ENCODE measurements at regions not wholly inside any gene's neighbourhood (a gene's known extent, or its start where the extent isn't known, plus 50 kb on each side); places are given as distances from the start of the nearest gene placed in this dataset.
"Not testable (repeated sequence)": the region's sequence is repeated elsewhere in the genome, so short reads cannot be mapped to it uniquely, and the experiment has no call there.

DNA sequence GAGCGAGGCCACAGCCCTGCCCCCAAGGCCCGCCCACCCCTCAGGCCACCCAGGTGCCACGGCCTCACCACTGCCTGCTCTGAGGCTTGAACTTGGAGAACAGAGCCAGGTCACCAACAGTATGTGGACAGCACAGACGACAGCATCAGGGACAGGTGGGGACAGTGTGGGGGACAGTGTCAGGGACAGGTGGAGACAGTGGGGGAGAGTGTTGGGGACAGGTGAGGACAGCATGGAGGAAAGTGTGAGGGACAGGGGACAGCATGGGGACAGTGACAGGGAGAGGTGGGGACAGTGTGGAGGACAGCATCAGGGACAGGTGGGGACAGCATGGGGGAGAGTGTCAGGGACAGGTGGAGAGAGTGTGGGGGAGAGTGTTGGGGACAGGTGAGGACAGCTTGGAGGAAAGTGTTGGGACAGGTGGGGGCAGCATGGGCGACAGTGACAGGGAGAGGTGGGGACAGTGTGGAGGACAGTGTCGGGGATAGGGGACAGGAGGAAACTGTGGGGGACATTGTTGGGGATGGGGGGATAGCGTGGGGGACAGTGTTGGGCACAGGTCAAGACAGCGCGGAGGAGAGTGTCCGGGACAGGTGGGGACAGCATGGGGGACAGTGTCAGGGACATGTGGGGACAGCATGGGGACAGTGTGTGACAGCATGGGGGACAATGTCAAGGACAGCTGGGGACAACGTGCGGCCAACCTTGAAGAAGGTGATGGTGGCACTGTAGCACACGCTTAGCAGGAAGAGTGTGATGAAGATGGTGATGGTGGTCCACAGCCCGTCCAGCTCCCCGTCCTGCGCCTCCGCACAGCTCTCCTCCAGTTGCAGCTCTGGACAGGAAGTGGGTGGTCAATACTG, 114.9 kb downstream of the TMEM121 start:
- no peak for DNase-seq

DNA sequence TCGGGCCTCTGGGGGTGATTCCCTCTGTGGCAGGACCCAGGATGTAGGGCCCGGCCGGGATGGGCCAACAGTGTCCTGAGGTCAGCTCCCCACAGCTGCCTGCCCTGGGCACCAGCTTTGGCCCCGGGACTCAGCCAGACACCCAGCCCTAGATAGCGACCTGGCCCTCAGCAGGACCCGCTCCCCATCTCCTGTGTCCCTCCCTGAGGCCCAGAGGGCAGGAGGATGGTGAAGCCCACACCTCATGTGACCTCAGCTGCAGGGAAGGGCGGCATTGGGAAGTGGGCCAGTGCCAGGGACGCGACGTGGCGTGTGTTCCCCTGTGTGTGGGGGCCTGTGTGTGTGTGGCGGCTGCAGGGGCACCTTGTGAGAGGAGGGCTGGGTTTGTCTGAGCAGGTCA, 115.6 kb downstream of the TMEM121 start:
- not testable (repeated sequence) for DNase-seq

DNA sequence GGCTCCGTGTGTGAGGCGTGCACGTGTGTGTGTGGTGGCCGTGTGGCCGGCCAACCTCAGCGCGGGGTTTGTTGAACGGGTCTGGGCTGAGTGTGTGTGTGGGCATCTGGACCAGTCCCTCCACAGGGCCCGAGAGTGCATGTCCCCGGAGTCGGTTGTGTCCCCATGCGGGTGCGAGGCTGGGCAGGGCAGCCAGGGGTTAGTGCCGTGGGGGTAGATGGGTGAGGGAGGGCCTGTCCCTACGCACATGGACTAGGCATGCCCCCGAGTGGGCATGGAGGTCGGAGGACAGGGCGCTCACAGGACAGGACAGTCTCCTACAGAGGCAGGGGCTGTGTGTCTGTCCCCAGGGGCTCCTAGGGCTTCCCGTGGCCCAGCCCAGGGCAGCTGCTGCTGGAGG, 116.1 kb downstream of the TMEM121 start:
- not testable (repeated sequence) for DNase-seq

DNA sequence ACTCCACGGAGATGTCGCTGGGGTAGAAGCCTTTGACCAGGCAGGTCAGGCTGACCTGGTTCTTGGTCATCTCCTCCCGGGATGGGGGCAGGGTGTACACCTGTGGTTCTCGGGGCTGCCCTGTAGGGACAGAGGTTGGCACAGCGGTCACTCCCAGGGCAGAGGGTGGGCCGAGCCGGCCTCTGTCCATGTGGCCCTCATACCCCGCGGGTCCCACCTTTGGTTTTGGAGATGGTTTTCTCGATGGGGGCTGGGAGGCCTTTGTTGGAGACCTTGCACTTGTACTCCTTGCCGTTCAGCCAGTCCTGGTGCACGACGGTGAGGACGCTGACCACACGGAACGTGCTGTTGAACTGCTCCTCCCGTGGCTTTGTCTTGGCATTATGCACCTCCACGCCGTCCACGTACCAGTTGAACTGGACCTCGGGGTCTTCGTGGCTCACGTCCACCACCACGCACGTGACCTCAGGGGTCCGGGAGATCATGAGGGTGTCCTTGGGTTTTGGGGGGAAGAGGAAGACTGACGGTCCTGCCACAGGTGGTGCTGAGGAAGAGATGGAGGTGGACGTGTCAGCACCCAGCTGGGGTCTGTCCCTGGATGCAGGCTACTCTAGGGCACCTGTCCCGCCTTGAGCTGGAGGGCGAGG, 117.1 kb downstream of the TMEM121 start:
- DNase-seq = not testable (repeated sequence)

DNA sequence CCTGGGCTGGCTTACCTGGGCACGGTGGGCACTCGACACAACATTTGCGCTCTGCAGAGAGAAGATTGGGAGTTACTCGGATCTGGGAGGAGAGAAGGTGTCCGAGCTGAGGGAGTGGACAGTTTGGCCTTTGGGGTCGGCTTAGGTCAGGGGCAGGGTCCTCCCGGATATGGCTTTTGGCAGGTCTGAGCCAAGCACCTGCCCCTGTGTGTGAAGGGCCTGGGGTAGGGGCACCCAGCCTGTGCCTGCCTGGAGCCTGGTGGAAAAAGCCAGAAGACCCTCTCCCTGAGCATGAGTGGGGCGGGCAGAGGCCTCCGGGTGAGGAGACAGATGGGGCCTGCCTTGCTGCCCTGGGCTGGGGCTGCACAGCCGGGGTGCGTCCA, 117.7 kb downstream of the TMEM121 start:
- DNase-seq = not testable (repeated sequence)

DNA sequence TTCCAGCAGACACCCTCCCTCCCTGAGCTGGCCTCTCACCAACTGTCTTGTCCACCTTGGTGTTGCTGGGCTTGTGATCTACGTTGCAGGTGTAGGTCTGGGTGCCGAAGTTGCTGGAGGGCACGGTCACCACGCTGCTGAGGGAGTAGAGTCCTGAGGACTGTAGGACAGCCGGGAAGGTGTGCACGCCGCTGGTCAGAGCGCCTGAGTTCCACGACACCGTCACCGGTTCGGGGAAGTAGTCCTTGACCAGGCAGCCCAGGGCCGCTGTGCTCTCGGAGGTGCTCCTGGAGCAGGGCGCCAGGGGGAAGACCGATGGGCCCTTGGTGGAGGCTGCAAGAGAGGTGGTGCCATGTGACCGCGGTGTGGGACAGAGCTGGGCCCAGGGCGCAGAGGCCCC, 118.1 kb downstream of the TMEM121 start:
- not testable (repeated sequence) for DNase-seq

DNA sequence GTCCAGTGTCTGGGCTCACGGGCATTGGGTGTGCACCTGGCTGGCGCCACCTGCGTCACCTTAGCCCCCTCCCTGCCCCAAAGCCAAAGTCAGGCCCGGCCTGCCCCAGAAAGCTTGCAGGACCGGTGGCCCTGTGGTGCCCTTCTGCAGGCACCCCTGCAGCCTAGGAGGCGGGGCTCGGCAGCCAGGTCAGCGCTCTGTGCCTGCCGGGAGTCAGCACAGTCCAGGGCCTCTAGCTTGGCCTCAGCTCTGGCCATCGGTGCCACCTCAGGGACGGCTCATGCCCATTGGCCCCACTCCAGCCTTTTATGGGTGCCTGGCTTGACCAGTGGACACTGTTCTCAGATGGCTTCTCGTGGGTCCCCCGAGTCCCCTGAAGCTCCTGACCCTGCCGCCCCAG, 118.5 kb downstream of the TMEM121 start:
- not testable (repeated sequence) for DNase-seq

DNA sequence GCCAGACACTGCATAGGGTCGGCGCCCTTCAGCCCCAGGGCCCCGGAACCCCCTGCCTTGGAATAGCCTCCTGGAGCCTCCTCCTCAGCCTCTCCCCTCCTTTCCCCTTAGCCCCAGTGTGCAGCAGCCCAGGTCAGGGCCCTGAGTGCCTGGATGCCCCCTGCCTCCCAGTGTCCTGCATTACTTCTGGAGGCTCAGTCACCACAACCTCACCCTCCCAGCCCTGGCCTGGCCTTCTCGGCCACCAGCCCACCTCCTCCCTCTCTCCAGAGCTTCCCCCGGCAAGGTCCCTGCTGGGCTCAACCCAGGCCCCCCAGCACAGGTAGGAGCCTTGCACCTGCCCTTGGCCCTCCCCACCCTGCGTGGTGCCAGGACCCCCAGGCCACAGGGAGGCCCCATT, 119.0 kb downstream of the TMEM121 start:
- DNase-seq = not testable (repeated sequence)

DNA sequence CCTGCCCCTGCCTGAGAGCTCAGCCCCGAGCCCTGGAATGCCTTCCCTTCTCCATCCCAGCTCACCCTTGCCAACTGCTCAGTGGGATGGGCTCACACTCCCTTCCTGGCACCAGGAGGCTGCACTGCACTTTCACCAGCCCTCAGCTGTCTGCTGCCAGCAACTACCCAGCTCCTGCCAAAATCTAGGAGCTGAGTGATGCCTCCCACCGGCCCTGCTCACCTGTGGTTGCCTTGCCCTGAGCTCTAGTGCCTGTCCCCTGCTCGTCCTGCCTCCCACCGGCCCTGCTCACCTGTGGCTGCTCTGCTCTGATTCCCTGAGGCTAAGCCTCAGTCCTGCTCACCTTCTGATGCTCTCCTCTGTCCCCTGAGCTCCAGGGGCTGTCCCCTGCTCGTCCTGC, 119.8 kb downstream of the TMEM121 start:
- no peak for DNase-seq

DNA sequence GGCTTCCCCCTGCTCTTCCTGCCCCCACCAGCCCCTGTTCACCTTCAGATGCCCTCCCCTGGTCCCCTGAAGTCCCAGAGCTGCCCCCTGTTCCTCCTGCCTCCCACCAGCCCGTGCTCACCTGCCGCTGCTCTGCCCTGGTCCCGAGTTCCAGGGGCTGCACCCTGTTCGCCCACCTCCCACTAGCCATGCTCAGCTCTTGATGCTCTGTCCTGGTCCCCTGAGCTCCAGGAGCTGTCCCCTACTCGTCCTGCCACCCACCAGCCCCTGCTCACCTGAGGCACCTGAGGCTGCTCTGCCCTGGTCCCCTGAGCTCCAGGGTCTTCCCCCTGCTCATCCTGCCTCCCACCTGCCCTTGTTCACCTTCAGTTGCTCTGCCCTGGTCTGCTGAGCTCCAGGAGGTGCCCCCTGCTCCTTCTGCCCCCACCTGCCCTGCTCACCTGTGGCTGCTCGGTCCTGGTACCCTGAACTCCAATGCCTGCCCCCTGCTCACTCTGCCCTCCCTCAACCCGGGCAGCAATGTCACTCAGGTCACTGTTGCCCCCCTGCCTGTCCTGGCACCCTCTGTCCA, 120.4 kb downstream of the TMEM121 start:
- not testable (repeated sequence) for DNase-seq

DNA sequence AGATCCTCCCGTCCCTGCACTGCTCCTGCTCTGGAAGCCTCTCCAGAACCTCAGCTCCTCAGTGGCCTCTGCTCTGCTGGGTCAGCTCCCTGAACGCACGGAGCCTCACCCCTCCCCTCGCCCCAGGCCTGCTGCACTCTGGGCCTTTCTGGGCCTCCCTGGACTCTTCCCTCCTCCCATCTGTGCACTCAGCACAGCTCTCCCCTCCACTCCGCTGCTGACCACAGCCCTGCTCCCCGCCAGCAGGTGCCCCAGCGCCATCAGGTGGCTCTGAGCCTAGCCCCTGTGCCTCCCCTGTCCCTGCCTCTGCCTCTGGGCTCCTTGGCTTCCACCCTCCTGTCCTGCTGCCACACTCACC, 121.0 kb downstream of the TMEM121 start:
- not testable (repeated sequence) for DNase-seq

DNA sequence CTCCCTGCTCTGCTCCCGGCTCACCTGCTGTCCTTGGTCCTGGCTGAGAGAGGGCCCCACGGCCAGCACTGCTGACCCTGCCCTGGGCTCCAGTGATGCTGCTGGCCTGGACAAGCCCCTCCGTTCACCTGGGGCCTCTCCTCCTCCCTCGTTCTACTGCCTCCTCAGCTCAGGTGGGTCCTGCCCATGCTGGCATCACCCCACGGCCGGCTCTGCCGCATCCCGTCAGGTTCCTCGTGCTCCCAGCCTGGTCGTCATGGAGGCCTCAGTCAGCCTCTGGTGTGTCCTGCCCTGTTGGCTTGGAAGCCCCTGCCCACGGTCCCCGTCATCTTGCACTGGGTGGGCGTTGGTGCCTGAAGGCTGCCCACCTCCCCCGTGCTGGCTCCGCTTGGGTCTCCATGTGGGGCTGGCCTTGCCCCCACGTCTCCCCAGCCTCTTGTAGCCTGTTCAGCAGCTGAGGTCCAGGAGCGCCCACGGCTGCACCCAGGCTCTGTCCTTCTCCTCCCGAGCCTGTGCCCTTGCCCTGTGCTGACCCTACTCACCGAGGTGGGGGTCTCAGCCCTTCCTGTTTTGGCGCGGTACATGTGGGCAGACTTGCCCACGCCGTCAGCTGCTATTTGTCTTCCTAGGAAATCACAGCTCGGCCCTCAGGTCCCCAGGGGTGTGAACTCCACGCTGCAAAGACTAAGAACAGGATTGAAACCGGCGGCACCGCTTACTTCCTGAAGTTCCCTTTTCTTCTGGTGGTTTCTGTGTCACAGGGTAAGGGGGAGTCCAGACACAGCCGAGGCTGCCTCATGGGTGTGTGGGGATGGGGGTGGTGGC, 121.6 kb downstream of the TMEM121 start:
- DNase-seq = no peak

DNA sequence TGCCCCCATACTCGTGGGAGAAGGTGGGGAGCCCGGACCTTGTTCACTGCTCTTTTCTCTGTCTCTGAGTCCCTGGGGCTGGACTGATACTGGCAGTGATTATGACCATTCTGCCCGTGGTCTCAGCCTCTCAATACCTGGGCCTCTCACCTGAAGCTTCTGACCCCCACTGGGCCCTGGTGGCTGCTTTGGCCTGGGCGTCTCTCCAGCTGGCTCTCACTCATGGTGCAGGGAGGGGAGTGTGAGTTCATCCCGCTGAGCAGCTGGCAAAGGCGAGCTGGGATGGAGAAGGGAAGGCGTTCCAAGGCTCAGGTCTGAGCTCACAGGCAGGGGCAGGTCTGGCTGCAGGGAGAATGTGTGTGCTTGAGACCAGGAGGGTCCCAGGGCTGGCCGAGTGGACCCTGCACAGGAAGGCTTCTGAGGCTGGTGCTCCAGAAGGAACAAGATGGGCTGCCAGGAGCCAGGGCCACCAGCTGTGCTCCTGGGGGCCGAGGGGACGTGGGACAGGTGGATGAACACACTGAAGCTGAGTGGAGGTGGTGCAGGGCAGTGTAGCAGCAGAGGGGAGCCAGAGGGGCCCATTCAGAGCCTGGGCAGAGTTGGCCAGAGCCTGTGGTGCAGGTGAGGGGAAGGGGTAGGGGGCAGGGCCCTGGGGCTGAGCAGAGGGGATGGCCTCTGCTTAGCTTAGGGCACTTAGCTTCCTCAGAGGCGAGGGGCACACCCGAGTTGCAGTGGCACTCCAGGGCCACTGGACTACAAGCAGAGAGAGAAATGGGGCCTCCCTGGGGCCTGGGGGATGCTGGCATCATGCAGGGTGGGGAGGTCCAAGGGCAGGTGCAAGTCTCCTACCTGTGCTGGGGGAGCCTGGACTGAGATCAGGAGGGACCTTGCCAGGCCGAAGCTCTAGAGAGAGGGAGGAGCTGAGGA, 122.5 kb downstream of the TMEM121 start:
- not testable (repeated sequence) for DNase-seq

DNA sequence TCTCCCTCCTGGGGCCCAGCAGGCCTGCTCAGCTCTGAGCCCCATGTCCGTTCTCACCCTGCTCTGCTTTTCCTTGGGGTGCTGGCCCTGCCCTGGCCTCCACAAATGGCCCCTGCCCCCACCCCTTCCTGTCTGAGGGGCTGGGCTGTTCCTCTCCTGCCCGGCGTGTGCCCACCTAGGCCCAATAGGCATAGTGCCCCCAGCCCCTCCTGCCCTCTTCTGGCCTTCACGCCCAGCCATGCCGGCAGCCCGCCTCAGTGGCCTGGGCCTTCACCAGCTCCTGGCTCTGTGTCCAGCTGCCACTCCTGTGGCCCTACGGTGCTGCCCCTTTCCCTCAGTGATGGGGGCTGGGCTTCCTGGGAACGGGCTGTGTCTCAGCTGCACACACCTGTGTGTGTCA, 125.9 kb downstream of the TMEM121 start:
- not testable (repeated sequence) for DNase-seq

DNA sequence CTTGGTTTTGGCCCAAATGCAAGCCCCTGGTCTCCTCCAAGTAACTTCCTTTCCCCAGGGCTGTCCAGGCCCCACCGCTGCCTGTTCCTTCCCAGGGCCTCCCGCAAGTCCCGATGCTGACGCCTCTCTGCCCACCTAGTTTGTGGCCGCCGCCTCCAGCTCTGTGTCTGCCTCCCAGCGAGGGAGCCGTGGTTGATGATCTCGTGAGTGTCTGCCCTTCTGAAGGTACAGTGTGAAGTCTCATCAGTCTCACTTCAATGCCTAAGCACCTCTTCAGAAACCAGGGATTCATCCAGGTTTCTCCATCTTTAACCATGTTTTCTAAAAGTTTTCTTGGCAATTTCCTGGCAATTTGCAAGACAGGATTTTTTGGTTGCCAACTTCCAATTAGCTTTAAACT, 127.5 kb downstream of the TMEM121 start:
- DNase-seq = not testable (repeated sequence)

DNA sequence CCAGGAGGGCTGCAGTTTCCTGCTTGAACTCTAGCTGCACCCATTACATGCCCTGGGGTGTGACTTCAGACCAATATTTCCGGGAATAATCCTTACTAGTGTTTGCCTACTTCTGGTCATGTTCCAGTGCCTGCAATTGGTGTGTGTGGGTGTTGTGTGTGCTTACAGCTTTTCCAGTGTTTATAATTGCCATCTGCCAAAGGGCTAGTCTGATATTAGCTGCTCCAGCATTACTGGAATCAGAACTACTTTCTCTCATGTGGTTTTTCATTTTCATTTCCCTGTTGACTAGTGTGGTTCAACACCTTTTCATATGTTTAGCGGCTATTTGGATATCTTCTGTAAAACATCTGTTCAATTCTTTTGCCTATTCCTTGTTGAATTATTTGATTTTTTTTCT, 132.9 kb downstream of the TMEM121 start:
- not testable (repeated sequence) for DNase-seq

DNA sequence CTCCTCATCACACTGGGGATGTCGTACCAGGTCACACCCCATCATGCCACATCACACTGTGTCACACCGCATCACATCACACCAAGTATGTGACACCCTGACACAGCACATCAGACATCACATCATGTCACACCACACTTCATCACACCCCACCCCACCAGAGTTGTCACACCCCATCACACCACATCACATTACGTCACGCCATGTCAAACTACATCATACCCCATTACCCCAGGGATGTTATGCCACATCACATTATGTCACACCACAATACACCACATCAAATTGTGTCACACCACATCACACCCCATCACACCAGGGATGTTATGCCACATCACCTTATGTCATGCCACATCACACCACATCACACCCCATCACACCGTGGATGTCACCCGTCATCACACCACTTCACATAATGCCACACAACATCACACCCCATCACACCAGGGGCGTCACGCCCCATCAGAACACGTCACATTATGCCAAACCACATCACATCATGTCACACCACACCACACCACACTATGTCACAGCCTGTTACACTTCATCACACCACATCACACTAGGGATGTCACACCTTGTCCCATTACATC, 133.6 kb downstream of the TMEM121 start:
- DNase-seq = no peak

DNA sequence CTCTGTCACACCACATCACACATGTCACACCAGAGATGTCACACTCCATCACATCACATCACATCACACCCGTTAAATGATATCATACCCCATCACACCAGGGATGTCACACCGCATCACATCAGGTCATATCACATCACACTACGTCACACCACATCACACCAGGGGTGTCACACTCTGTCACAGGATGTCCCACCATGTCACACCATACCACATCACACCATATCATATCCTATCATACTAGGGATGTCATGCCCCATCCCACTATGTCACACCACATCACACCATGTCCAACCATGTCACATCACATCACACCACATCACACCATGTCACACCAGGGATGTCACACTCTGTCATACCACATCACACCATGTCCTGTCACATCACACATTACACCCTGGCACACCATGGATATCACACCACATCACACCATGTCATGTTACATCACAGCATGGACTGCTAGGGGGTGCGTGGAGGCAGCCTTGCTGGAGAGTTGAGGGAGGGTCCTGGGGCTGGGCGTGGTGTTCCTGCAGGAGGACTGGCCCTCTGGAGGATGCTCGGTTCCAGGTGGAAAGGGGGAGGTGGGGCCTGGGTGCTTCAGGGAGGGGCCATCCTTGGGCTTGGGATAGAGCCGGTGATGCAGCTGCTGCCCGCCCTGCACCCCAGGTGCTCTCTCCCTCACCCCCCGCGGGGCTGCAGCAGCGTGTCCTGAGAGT, 134.6 kb downstream of the TMEM121 start:
- no peak for DNase-seq

DNA sequence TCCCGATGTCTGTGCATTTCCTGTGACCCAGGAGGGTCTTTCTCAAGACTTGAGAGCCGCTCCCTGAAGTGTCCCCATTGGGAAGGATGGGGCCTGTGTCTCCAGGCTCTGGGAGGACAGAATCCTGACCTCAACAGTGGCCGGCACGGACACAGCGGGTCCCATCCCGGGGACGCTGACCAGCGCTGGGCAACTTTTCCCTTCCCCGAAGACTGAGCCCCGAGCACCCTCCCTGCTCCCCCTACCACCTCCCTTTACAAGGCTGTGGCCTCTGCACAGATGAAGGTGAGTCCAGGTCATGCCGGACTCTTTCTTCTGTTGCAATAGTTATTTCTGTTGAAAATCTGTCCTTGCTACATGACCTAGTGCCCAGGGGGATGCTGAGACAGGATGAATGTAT, 135.7 kb downstream of the TMEM121 start:
- DNase-seq = not testable (repeated sequence)

DNA sequence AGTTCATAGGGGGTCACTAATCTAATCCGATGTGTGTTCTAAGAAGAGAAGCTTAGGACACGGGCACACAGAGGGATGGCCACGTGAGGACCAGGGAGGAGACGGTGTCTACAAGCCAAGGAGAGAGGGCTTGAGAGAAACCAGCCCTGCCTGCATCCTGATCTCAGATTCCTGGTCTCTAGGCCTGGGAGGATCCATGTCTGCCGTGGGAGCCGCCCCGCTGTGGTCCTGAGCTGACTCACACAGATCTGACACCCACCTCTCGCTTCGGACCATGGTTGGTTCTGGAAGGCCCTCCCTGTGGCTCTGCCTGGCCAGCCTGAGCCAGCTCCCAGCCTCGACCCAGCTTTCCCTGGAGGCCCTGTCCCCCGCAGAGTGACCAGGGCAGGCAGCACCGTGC, 136.2 kb downstream of the TMEM121 start:
- not testable (repeated sequence) for DNase-seq

DNA sequence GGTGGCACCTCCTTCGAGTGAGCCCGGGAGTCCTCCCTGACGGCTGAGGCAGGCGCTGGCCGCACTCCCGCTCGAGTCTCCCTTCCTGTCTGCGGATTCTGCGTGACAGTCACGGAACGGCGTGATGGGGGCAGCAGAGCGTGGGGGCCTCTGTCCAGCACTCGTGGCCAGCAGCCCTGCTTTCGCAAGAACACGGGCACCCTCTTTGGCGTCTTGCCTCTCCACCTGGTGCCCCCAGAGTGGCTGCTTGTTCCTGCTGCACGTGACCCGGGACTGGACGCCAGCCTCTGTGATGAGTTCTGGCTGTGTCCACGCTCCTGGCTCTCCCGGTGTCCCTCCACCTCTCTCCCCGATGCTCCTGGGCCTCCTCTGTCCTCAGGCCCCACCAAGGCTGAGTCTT, 136.9 kb downstream of the TMEM121 start:
- not testable (repeated sequence) for DNase-seq
